ENCODE measurements at regions not wholly inside any gene's neighbourhood (a gene's known extent, or its start where the extent isn't known, plus 50 kb on each side); places are given as distances from the start of the nearest gene placed in this dataset.
"Not testable (repeated sequence)": the region's sequence is repeated elsewhere in the genome, so short reads cannot be mapped to it uniquely, and the experiment has no call there.

DNA sequence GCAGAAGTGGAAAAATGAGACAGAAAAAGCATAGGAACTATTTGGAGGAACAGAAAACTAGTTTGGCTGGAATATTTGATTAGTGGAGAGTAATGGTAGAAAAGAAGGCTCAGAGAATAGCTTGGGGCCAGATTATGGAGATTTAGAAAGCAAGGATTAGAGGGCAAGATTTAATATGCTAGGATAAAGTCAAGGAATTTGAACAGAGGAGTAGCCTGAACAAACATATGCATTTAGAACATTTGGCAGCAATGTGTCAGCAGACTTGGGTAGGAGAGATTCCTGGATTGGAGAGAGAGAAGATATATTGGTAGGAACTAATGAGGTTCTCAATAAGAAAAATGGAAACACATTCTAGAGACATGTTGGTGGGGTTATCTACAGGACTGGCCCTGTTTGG is 229.2 kb upstream of the PKP2 start:
- intact Hi-C loops (cut with DNase I; ENCODE audit: low total_unique reads) = no loop called here
- Histone ChIP-seq H3K27ac (no peak overlapping the region), H3K36me3 (no peaks in the 10 kb centered on the region), H3K4me1 (no peaks in the 10 kb centered on the region), H3K4me3 (no peak overlapping the region), H3K27me3 (replicated peaks in 1 of 7) (no peaks in the 10 kb centered on the region), H3K9me3 (no peaks in the 10 kb centered on the region)
- TF ChIP-seq CTCF (IDR thresholded peaks at IDR 0.05 in 8 of 11, conservative IDR thresholded peaks at IDR 0.05 in 3 of 11) (no peak), POLR2AphosphoS5 (IDR thresholded peaks at IDR 0.05) (no peak), POLR2A (IDR thresholded peaks at IDR 0.05) (no peak)
- no peak for DNase-seq

DNA sequence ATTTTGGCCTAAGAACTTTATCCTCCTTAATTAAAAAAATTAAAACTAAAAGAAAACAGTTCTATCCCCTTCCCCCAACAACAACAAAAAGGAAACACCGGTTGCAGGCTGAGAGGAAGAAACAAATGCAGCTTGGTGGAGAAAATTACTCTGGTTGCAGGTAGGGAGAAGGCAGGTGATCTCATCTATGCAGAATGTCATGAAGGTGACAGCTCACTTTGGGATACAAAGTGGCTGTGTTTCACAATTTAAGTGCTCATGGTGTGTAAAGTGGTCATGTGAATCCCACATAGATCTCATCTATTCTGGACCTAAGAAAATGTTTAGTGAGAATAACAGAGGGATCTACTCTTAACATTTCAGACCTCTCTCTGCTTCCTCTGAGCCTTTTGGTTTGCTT is 219.7 kb upstream of the PKP2 start:
- DNase-seq = no peak
- no peaks in the 10 kb centered on the region for H3K27me3 ChIP-seq (replicated peaks in 1 of 7)
- H3K36me3 ChIP-seq = no peaks in the 10 kb centered on the region
- TF ChIP-seq POLR2AphosphoS5 (IDR thresholded peaks at IDR 0.05) = no peak
- no peak for TF ChIP-seq CTCF (IDR thresholded peaks at IDR 0.05 in 8 of 11, conservative IDR thresholded peaks at IDR 0.05 in 3 of 11)
- no peak for TF ChIP-seq POLR2A (IDR thresholded peaks at IDR 0.05)
- H3K27ac ChIP-seq = no peak overlapping the region
- H3K4me1 ChIP-seq = no peaks in the 10 kb centered on the region
- intact Hi-C loops (cut with DNase I; ENCODE audit: low total_unique reads) = no loop called here
- WGBS, 5 donors = 43 to 59% (median 52%) methylated on average over 1 of the region's 1 CpG
- H3K4me3 ChIP-seq = no peak overlapping the region
- peaks cover 0 to 7% (median 0%) of the 10 kb centered on the region in 8 donors for H3K9me3 ChIP-seq

DNA sequence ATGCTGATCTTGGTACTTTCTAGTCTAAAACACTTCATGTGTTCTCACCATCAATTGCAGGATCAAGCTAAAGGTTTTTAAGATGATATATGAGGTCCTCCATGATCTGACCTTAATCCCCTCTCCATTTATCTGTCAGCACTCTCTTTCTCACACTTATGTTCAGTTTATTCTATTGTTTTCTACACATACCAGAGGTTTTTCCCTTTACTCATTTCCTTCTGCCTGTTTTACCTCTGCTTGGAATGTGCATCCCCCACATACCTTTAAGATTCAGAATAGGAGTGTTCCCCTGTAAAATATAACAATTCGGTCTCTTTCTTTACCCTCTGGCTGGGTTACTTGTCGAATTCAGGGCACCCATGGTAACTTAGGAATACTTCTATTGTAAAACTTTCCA is 219.1 kb upstream of the PKP2 start:
- H3K4me1 ChIP-seq = no peaks in the 10 kb centered on the region
- no peak overlapping the region for H3K4me3 ChIP-seq
- 13 to 73% (median 69%) methylated on average over 2 of the region's 2 CpGs for WGBS, 5 donors
- intact Hi-C loops (cut with DNase I; ENCODE audit: low total_unique reads) = no loop called here
- no peaks in the 10 kb centered on the region for H3K36me3 ChIP-seq
- TF ChIP-seq POLR2AphosphoS5 (IDR thresholded peaks at IDR 0.05) = no peak
- TF ChIP-seq CTCF (IDR thresholded peaks at IDR 0.05 in 8 of 11, conservative IDR thresholded peaks at IDR 0.05 in 3 of 11) = no peak
- TF ChIP-seq POLR2A (IDR thresholded peaks at IDR 0.05) = no peak
- no peak for DNase-seq
- no peaks in the 10 kb centered on the region for H3K27me3 ChIP-seq (replicated peaks in 1 of 7)
- peaks cover 0 to 7% (median 0%) of the 10 kb centered on the region in 8 donors for H3K9me3 ChIP-seq
- H3K27ac ChIP-seq = no peak overlapping the region

DNA sequence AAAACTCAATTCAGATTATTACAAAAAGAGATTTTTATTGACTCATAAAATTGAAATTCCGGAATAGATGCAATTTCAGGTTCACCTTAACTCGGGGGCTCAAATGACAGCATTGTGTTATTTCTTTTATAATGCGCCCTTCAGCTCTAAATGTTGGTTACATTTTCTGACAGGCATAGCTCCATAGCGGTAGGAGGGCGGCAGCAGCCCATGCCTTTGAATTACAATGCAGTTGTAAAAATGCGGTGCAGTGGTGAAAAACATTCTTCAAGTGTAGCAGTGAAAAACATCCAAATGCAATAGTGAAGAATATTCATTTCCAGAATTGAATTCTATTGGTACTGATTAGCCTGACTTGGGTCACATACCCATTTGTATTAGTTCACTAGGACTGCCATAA is 215.3 kb upstream of the PKP2 start:
- TF ChIP-seq CTCF (IDR thresholded peaks at IDR 0.05 in 8 of 11, conservative IDR thresholded peaks at IDR 0.05 in 3 of 11) = no peak
- no peak for TF ChIP-seq POLR2AphosphoS5 (IDR thresholded peaks at IDR 0.05)
- no peak for TF ChIP-seq POLR2A (IDR thresholded peaks at IDR 0.05)
- no peaks in the 10 kb centered on the region for H3K27me3 ChIP-seq (replicated peaks in 1 of 7)
- DNase-seq = no peak
- peaks cover 0 to 15% (median 0%) of the 10 kb centered on the region in 8 donors for H3K9me3 ChIP-seq
- no peak overlapping the region for H3K4me3 ChIP-seq
- no peaks in the 10 kb centered on the region for H3K36me3 ChIP-seq
- no peaks in the 10 kb centered on the region for H3K4me1 ChIP-seq
- WGBS, 5 donors = 56 to 63% (median 62%) methylated on average over 6 of the region's 6 CpGs
- H3K27ac ChIP-seq = no peak overlapping the region
- intact Hi-C loops (cut with DNase I; ENCODE audit: low total_unique reads) = no loop called here

- H3K36me3 ChIP-seq; H3K4me3 ChIP-seq; DNase-seq; H3K4me1 ChIP-seq; H3K27me3 ChIP-seq (replicated peaks in 1 of 7); intact Hi-C loops (cut with DNase I; ENCODE audit: low total_unique reads); H3K27ac ChIP-seq: not testable (repeated sequence)
- peaks cover 0 to 15% (median 0%) of the 10 kb centered on the region in 8 donors for H3K9me3 ChIP-seq
- WGBS, 5 donors = 51 to 79% (median 73%) methylated on average over 4 to 7 of the region's 7 CpGs
Observed at GRCh38 chr12:33107827-33108226, 211.2 kb upstream of the PKP2 start.

All from spleen (tissue), 11 donors.